GM12878 (cell line): ENCODE measurements at regions not wholly inside any gene's neighbourhood (a gene's known extent, or its start where the extent isn't known, plus 50 kb on each side); places are given as distances from the start of the nearest gene placed in this dataset.
A peak's percentile ranks its signal among the peaks of the same experiment; 100 is the strongest.

ENCODE experiments used
- ATAC-seq: fragments of 200-7000 bp; cut with Tn5 transposase; 3 replicates; pipeline ENCODE4 v1.9.1; 2020; ENCODE audit warnings: mild to moderate bottlenecking, moderate library complexity
- BruUV-seq: library from RNA; stranded (reverse); fragments of 400-500 nt; replicated peaks from 2 replicates; lab custom pipeline; 2021; lab: Mats Ljungman, UMichigan
- CTCF ChIA-PET: fragments of 300-600 bp; sonication (Branson Sonifier 250); formaldehyde crosslinking; extraction: SDS; loops from one replicate; lab custom pipeline; 2021; ENCODE audit warnings: inconsistent platforms; lab: Yijun Ruan, JAX
- POLR2A ChIA-PET: fragments of 350-600 bp; formaldehyde crosslinking; extraction: SDS; loops from one replicate; lab custom pipeline; 2021; ENCODE audit warnings: inconsistent platforms; lab: Charles Lee
- RAD21 ChIA-PET: fragments of 300-600 bp; sonication (Branson Sonifier 250); formaldehyde crosslinking; loops from one replicate; lab custom pipeline; 2023; ENCODE audit warnings: antibody characterized with exemption; ENCODE audit not compliant: unreplicated experiment; lab: Charles Lee
- SMC1A ChIA-PET: fragments of 300-600 bp; sonication (Branson Sonifier 250); formaldehyde crosslinking; loops from one replicate; lab custom pipeline; 2023; ENCODE audit not compliant: unreplicated experiment, uncharacterized antibody; lab: Charles Lee
- DNase-seq: peaks from one replicate; pipeline ENCODE4 v3.0.0-alpha.2; 2011; ENCODE audit warnings: low read depth, low spot score
- FAIRE-seq: peaks from 3 replicates; lab custom pipeline; 2011; peaks lifted over from hg19 to GRCh38; lab: Jason Lieb, UNC
- H2AFZ ChIP-seq: 2 replicates; pipeline ENCODE4 v1.6.0; 2011; ENCODE audit warnings: low read depth, low read length, control low read depth; ENCODE audit not compliant: control insufficient read depth
- H3K27ac ChIP-seq: 2 replicates; pipeline ENCODE4 v1.5.1; 2011; ENCODE audit warnings: control low read depth; ENCODE audit not compliant: control insufficient read depth, insufficient read depth
- H3K27me3 ChIP-seq, 2 experiments: replicated peaks in 1 of 2; 2 replicates each; pipeline versions ENCODE4 v1.6.0 to v1.6.1; 2011; ENCODE audit warnings: low read length in 1 of 2; ENCODE audit not compliant: control insufficient read depth in 2 of 2, insufficient read depth in 2 of 2
- H3K36me3 ChIP-seq, 2 experiments: 2 replicates each; pipeline ENCODE4 v1.5.1; 2011; ENCODE audit warnings: low read length in 1 of 2; ENCODE audit not compliant: control insufficient read depth in 2 of 2, insufficient read depth in 2 of 2
- H3K4me1 ChIP-seq: 2 replicates; pipeline ENCODE4 v1.6.1; 2011; ENCODE audit warnings: mild to moderate bottlenecking, low read length, moderate library complexity, mixed read lengths; ENCODE audit not compliant: control insufficient read depth, insufficient read depth
- H3K4me2 ChIP-seq: 2 replicates; pipeline ENCODE4 v1.6.0; 2011; ENCODE audit warnings: control low read depth; ENCODE audit not compliant: control insufficient read depth, insufficient read depth
- H3K4me3 ChIP-seq: fragments of 200-600 bp; sonication (generic); 2 replicates; pipeline ENCODE4 v1.5.1; 2016
- H3K79me2 ChIP-seq: 2 replicates; pipeline ENCODE4 v1.6.0; 2011; ENCODE audit warnings: low read length; ENCODE audit not compliant: control insufficient read depth, insufficient read depth
- H3K9ac ChIP-seq: 2 replicates; pipeline ENCODE4 v1.8.0; 2011; ENCODE audit warnings: low read length, control low read depth, mixed read lengths; ENCODE audit not compliant: control insufficient read depth, insufficient read depth
- H3K9me3 ChIP-seq: replicated peaks from 3 replicates; pipeline ENCODE4 v1.5.1; 2011; ENCODE audit warnings: mild to moderate bottlenecking, low read length; ENCODE audit not compliant: control insufficient read depth, insufficient read depth
- H4K20me1 ChIP-seq: 2 replicates; pipeline ENCODE4 v1.6.0; 2011; ENCODE audit not compliant: control insufficient read depth, insufficient read depth
- BCL3 ChIP-seq: IDR thresholded peaks from 2 replicates; pipeline ENCODE4 v1.6.1; 2011; ENCODE audit warnings: borderline replicate concordance, low read depth, mild to moderate bottlenecking, moderate library complexity, low read length; ENCODE audit not compliant: insufficient read depth, poor library complexity, severe bottlenecking
- BMI1 ChIP-seq: fragments of 450-650 bp; IDR thresholded peaks from 2 replicates; pipeline ENCODE4 v1.6.1; 2016; ENCODE audit warnings: mild to moderate bottlenecking, moderate library complexity, borderline replicate concordance
- CBFB ChIP-seq: IDR thresholded peaks from 2 replicates; pipeline ENCODE4 v1.6.1; 2016; ENCODE audit warnings: antibody characterized with exemption, low read depth
- DPF2 ChIP-seq: fragments of 450-650 bp; IDR thresholded peaks from 2 replicates; pipeline ENCODE4 v1.6.1; 2017; ENCODE audit warnings: mild to moderate bottlenecking
- ESRRA ChIP-seq: IDR thresholded peaks from 2 replicates; pipeline ENCODE4 v1.6.1; 2012; ENCODE audit warnings: mild to moderate bottlenecking, low read length, improper control_type of control experiment
- IKZF1 ChIP-seq: fragments of 450-650 bp; conservative IDR thresholded peaks from 2 replicates; pipeline ENCODE4 v1.6.1; 2017; ENCODE audit warnings: antibody characterized with exemption, mild to moderate bottlenecking
- IKZF2 ChIP-seq, 2 experiments: fragments of 450-650 bp; IDR thresholded peaks; 2 replicates each; pipeline ENCODE4 v1.6.1; 2017; ENCODE audit warnings: mild to moderate bottlenecking in 2 of 2, moderate library complexity in 2 of 2
- KDM1A ChIP-seq: fragments of 200-600 bp; sonication (generic); IDR thresholded peaks from 2 replicates; pipeline ENCODE4 v1.6.1; 2016; ENCODE audit warnings: borderline replicate concordance
- MEF2B ChIP-seq: fragments of 450-650 bp; IDR thresholded peaks from 2 replicates; pipeline ENCODE4 v1.6.1; 2018; ENCODE audit warnings: mild to moderate bottlenecking, moderate library complexity; ENCODE audit not compliant: partially characterized antibody, poor library complexity, severe bottlenecking
- MTA2 ChIP-seq: fragments of 450-650 bp; IDR thresholded peaks from 2 replicates; pipeline ENCODE4 v1.6.1; 2016; ENCODE audit warnings: low read depth, mild to moderate bottlenecking, moderate library complexity
- MTA3 ChIP-seq: IDR thresholded peaks from 2 replicates; pipeline ENCODE4 v1.6.1; 2012; ENCODE audit warnings: low read length, inconsistent platforms, borderline replicate concordance
- NFIC ChIP-seq: IDR thresholded peaks from 2 replicates; pipeline ENCODE4 v1.6.1; 2012; ENCODE audit warnings: low read depth, mild to moderate bottlenecking, inconsistent platforms, low read length, moderate library complexity
- NFXL1 ChIP-seq: fragments of 450-650 bp; IDR thresholded peaks from 2 replicates; pipeline ENCODE4 v1.6.1; 2017; ENCODE audit warnings: antibody characterized with exemption, mild to moderate bottlenecking, borderline replicate concordance
- NR2F1 ChIP-seq: fragments of 450-650 bp; conservative IDR thresholded peaks from 2 replicates; pipeline ENCODE4 v1.6.1; 2017; ENCODE audit warnings: mild to moderate bottlenecking
- POLR2AphosphoS2 ChIP-seq: IDR thresholded peaks from 2 replicates; pipeline ENCODE4 v1.6.1; 2011; ENCODE audit warnings: low read depth, mild to moderate bottlenecking, low read length, improper control_type of control experiment, moderate library complexity
- RELB ChIP-seq: fragments of 450-650 bp; IDR thresholded peaks from 2 replicates; pipeline ENCODE4 v1.6.1; 2017; ENCODE audit warnings: low read depth, mild to moderate bottlenecking, moderate library complexity
- RUNX3 ChIP-seq: IDR thresholded peaks from 2 replicates; pipeline ENCODE4 v1.6.1; 2012; ENCODE audit warnings: low read length, inconsistent platforms
- SP1 ChIP-seq: IDR thresholded peaks from one replicate; pipeline ENCODE4 v1.6.1; 2011; ENCODE audit warnings: low read depth, low read length
- SPI1 ChIP-seq: IDR thresholded peaks from 2 replicates; pipeline ENCODE4 v1.6.1; 2011; ENCODE audit warnings: low read depth, mild to moderate bottlenecking, low read length, moderate library complexity, borderline replicate concordance; ENCODE audit not compliant: insufficient read depth
- SRF ChIP-seq, 2 experiments: IDR thresholded peaks; 2 replicates each; pipeline ENCODE4 v1.6.1; 2011; ENCODE audit warnings: low read depth in 2 of 2, low read length in 2 of 2, mild to moderate bottlenecking in 1 of 2, moderate library complexity in 1 of 2
- STAT3 ChIP-seq: IDR thresholded peaks from 2 replicates; pipeline ENCODE4 v1.6.1; 2011; ENCODE audit warnings: low read depth, low read length, improper control_type of control experiment
- ZNF384 ChIP-seq: IDR thresholded peaks from 2 replicates; pipeline ENCODE4 v1.6.1; 2012; ENCODE audit warnings: low read depth, mild to moderate bottlenecking, low read length, improper control_type of control experiment, borderline replicate concordance
- WGBS: methylation state at CpG from one replicate; pipeline ENCODE4 v1.1.6; 2016; ENCODE audit warnings: low lambda C conversion rate; ENCODE audit not compliant: insufficient replicate concordance, insufficient coverage; ENCODE audit errors: missing lambda C conversion rate; 5-methylcytosine and 5-hydroxymethylcytosine counted together
- in situ Hi-C: fragments of 300-500 bp; cut with MboI; formaldehyde crosslinking; loops from 9 replicates; pipeline ENCODE4 v1.14.3; 2018; ENCODE audit warnings: mixed read lengths
- intact Hi-C: fragments of 100-400 bp; cut with micrococcal nuclease; formaldehyde crosslinking; loops from one replicate; pipeline ENCODE4 v1.14.2; 2022; ENCODE audit not compliant: unreplicated experiment

- TF ChIP-seq KDM1A (no peak), BMI1 (no peak), NFXL1 (no peak)
Observed at GRCh38 chr2:180406687-180407086, 399.6 kb upstream of the CWC22 start (continued).

- Histone ChIP-seq H3K4me2 (no peak overlapping the region), H3K4me1 (no peaks in the 10 kb centered on the region), H3K4me3 (no peak overlapping the region), H3K27me3 (no peaks in the 10 kb centered on the region), H4K20me1 (no peaks in the 10 kb centered on the region), H3K79me2 (no peaks in the 10 kb centered on the region), H2AFZ (no peak overlapping the region), H3K9ac (no peak overlapping the region), H3K36me3 (no peaks in the 10 kb centered on the region), H3K9me3 (no peaks in the 10 kb centered on the region), H3K27ac (no peak overlapping the region)
- POLR2A ChIA-PET = interaction anchor here (1.5 kb wide), 1 partner anchor 38 kb away, joined by 3 read pairs; no protein-coding TSS in a partner anchor
- ATAC-seq (peak; percentile 79), FAIRE-seq (no peak), DNase-seq (no peak)
- WGBS = 0% methylated on average over 3 of the region's 3 CpGs
- CTCF ChIA-PET = no interaction called here
- intact Hi-C loops = no loop called here
- SMC1A ChIA-PET = interaction anchor here (0.6 to 2.2 kb wide), 2 partner anchors 10 to 1001 kb away, joined by 3 to 7 read pairs; no protein-coding TSS in a partner anchor
- in situ Hi-C loops = no loop called here
- peak; percentile 67 for TF ChIP-seq IKZF1
- peak; percentile 57; the same call in 1 of the 2 replicates for TF ChIP-seq SPI1
- TF ChIP-seq RELB = peak; percentile 43; the same call in 1 of the 2 replicates
- TF ChIP-seq ESRRA = no peak
- 0 out of 2 replicates have a peak, but pooled peaks have one; percentile 16 for TF ChIP-seq DPF2
- no peak for TF ChIP-seq CBFB
- no peak for TF ChIP-seq SP1
- 0 out of 2 replicates have a peak, but pooled peaks have one; percentile 38 for TF ChIP-seq NR2F1
- no peak for TF ChIP-seq STAT3
- TF ChIP-seq BCL3 = no peak
- no peak for TF ChIP-seq RUNX3
- peak; percentile 74; a peak in 3 of 4 replicates for TF ChIP-seq IKZF2 (IDR thresholded peaks at IDR 0.05)
- TF ChIP-seq POLR2AphosphoS2 = no peak
- no peak for TF ChIP-seq NFIC
- peak; percentile 19 for TF ChIP-seq MEF2B
- TF ChIP-seq MTA3 = no peak
- no peak for TF ChIP-seq ZNF384
- TF ChIP-seq SRF (IDR thresholded peaks at IDR 0.05; ENCODE audit: low read depth in 2 of 2, low read length in 2 of 2) = no peak
- TF ChIP-seq MTA2 = peak; percentile 50; the same call in 1 of the 2 replicates
- RAD21 ChIA-PET = interaction anchor here (1.8 kb wide), 1 partner anchor 46 kb away, joined by 4 read pairs; no protein-coding TSS in a partner anchor
- no TSS peak for BruUV-seq
Observed at GRCh38 chr2:180405520-180405919, 398.4 kb upstream of the CWC22 start.
